Liver (tissue), 3 donors: ENCODE measurements at regions not wholly inside any gene's neighbourhood (a gene's known extent, or its start where the extent isn't known, plus 50 kb on each side); places are given as distances from the start of the nearest gene placed in this dataset.

Experiments used
- CTCF ChIP-seq: fragments of 150-350 bp; IDR thresholded peaks from 2 replicates; pipeline ENCODE4 v1.5.1; 2017; ENCODE audit warnings: improper control_type of control experiment, low read depth, low read length; ENCODE audit not compliant: missing input control
- FOXA1 ChIP-seq: IDR thresholded peaks from 2 replicates; pipeline ENCODE4 v1.6.1; 2016; ENCODE audit warnings: antibody characterized with exemption
- JUND ChIP-seq, 2 donors: IDR thresholded peaks; 2 replicates each; pipeline ENCODE4 v1.6.1; 2016; ENCODE audit warnings: antibody characterized with exemption in 2 of 2
- MAX ChIP-seq: IDR thresholded peaks from 2 replicates; pipeline ENCODE4 v1.6.1; 2016; ENCODE audit warnings: antibody characterized with exemption
- REST ChIP-seq: IDR thresholded peaks from 2 replicates; pipeline ENCODE4 v1.6.1; 2016; ENCODE audit warnings: antibody characterized with exemption, mild to moderate bottlenecking
- RXRA ChIP-seq, 2 donors: IDR thresholded peaks; 2 replicates each; pipeline ENCODE4 v1.6.1; 2017 to 2018; ENCODE audit warnings: antibody characterized with exemption in 2 of 2, mild to moderate bottlenecking in 1 of 2
- donor health status: healthy.
- donor health status: healthy.

- no peak for TF ChIP-seq CTCF
- TF ChIP-seq FOXA1 = no peak
- no peak for TF ChIP-seq JUND (IDR thresholded peaks at IDR 0.05)
- no peak for TF ChIP-seq MAX
- no peak for TF ChIP-seq RXRA (IDR thresholded peaks at IDR 0.05)
- TF ChIP-seq REST = no peak
Measured at GRCh38 chr3:31039145-31039544, 144.7 kb upstream of the GADL1 start.
